Astrocyte (in vitro differentiated cells and primary cell): ENCODE measurements at regions not wholly inside any gene's neighbourhood (a gene's known extent, or its start where the extent isn't known, plus 50 kb on each side); places are given as distances from the start of the nearest gene placed in this dataset.

Experiments used
- CTCF ChIP-seq: IDR thresholded peaks from 2 replicates; pipeline ENCODE4 v1.5.1; 2011; ENCODE audit warnings: low read depth, mild to moderate bottlenecking, inconsistent platforms, low read length, moderate library complexity; ENCODE audit not compliant: insufficient read depth
- EZH2 ChIP-seq: IDR thresholded peaks from 2 replicates; pipeline ENCODE4 v1.6.1; 2012; ENCODE audit warnings: mild to moderate bottlenecking, low read length, inconsistent platforms; ENCODE audit not compliant: insufficient read depth

DNA sequence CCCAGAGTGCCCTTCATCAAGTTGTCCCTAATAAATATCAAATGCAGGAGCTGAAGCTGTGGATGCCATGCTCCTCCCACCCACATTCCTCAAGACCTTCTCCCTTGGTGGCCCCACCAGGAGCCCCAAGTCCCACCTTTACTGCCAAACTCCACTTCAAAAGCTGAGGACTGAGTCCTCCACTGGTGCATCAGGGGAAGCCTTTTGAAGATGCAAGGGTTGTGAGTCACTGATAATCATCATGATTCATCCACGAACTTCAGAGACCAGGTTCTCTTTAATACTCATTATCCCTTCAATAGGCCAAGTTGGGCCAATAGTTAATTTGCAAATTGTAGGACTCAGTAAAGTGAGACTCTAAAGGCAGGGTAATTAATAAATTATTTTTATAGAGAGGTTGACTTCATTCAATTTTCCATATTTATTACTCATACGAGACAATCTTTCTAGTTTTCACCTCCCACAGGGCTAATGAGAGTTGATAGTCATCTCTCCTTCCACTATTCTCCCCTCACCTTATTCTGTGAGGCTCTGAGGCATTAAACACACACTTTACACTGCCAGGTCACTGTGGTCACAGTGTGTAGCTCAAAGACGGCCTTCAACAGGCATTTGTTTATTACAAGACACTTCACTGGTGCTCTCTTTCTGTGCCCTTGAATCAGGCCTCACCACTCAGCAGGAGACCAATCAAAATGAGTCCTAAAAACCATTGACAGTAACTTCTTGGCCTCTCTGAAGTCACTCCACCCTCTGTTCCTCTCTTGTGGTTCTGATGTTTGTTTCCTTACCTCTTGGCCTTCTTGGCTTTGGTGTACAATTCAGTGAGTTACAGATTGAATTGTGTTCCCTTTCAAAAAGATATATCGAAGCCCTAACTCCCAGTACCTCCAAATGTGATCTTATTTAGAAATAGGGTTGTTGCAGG lies 99.9 kb downstream of the TRIB2 start:
- no peak for TF ChIP-seq CTCF
- TF ChIP-seq EZH2, result no peak
